ENCODE measurements at regions not wholly inside any gene's neighbourhood (a gene's known extent, or its start where the extent isn't known, plus 50 kb on each side); places are given as distances from the start of the nearest gene placed in this dataset.
A peak's percentile ranks its signal among the peaks of the same experiment; 100 is the strongest.
"Not testable (repeated sequence)": the region's sequence is repeated elsewhere in the genome, so short reads cannot be mapped to it uniquely, and the experiment has no call there.

DNA sequence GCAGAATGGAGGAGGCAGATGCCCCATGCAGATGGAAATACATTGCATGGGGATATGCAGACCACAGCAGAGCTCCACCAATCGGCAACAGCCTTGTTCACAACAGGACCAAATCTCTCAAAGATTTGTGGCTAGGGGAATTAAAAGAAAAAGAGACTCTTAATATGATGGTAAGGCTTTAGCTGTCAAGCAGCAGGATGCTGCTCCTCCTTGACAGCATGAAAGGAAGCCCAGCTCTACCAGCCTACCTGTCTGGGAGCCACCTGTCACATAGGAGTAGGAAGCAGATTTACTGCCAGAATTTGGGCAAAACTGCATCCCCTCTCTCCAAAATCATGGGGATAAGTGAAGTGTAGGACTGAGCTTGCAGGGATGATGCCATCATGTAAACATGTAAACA is 769.6 kb upstream of the ARPP21 start:
- DNase-seq, result no peak

GRCh38 chr3:34872406-34872805 is 766.9 kb upstream of the ARPP21 start:
- no peak for DNase-seq

- no peak for DNase-seq
Measured at GRCh38 chr3:34876997-34877396, 762.3 kb upstream of the ARPP21 start.

GRCh38 chr3:34878488-34878887 is 760.8 kb upstream of the ARPP21 start:
- no peak for DNase-seq

- DNase-seq, result no peak
Measured at GRCh38 chr3:34881026-34881425, 758.3 kb upstream of the ARPP21 start.

DNA sequence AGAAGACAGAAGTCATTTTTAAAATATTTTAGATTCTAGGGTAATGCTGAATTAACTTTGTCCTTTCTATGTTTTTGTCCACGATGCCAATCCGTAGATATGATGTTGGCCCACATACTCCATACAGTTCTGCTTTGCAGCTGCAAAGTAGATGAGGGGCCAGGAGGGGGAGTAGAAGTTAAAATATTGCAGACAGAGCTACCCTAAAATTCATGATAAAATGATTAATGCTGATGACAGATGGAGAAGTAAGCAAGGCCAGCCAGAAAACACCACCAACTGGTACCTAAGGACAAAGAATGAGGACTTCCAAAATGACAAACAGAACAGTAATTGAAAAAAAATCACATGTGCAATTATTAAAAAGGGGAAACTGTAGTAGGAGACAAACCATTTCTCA is 756.6 kb upstream of the ARPP21 start:
- no peak for DNase-seq

- no peak for DNase-seq
Measured at GRCh38 chr3:34884007-34884406, 755.3 kb upstream of the ARPP21 start.

DNA sequence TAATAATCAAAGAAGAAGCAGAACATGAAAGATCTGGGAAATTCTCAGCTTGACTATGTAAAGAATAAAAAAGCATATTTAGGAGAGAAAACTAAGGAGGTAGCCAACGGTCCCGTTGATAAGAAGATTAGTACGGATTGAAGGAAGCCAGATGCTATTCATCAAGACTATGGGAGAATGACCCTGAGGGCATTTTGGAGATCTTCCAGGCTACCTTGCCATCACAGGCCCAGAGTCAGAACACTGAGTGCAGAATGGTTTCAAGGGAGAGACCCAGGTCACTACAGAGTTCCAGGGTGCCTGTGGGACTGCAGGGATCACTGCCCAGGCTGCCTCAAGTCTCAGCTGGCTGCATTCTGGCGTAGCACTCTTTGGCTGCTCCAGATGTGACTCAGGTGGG is 752.9 kb upstream of the ARPP21 start:
- no peak for DNase-seq

DNA sequence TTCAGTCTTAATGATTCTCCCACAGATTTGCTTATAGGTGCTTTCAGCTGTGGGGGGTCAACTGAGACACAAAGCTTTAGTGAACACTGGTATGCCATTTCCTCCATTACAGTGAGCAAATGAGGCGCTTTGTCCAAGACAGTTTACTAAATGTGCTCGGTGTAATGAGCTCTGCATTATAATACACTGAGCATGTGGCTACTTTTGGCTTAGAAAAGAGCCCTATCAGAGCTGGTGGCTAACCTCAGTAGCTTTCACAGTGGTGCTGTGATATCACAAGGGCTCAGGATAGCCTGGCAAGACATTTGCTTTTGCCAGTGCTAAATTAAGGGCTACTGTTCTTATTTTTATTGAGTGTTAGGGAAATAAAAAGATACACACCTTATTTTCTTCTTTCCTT is 749.7 kb upstream of the ARPP21 start:
- DNase-seq, result no peak

DNA sequence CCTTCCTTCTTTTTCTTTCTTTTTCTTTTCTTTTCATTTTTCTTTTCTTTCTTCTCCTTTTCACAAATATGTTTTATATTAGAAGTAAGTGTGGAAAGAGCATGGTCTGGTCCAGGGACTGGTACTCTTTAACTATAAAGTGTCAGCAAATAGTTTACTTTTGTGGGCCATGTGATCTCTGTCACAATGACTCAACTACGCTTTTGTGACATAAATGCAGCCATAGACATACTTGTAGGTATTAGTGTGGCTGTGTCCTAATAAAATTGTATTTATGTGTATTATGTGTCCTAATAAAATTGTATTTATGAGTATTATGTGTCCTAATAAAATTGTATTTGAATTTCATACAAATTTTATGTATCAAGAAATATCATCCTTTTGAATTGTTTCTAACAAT is 749.1 kb upstream of the ARPP21 start:
- DNase-seq, result no peak

GRCh38 chr3:34891941-34892340 is 747.4 kb upstream of the ARPP21 start:
- DNase-seq, result no peak

DNA sequence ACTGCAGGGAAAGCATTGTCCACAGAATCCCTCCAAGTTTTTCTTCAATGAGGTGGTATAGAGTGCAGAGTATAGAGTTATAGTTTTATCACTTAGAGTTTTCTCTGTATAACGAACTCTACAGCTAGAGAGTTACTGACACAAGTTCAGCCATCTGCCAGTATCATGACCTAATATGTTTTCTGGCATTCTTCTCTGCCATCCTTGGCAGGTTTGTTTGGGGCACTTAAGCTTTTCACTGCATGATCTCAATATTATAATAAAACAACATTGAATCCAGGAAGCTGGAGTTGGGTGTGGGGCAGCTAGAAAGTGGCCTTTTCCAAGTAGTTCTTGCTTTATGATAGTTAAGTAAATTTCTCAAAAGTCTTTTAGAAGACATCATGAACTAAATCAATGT is 743.5 kb upstream of the ARPP21 start:
- DNase-seq, result no peak

- not testable (repeated sequence) for DNase-seq
Measured at GRCh38 chr3:34909679-34910078, 729.6 kb upstream of the ARPP21 start.

- DNase-seq, result no peak
Measured at GRCh38 chr3:34919025-34919424, 720.3 kb upstream of the ARPP21 start.

GRCh38 chr3:34920806-34921205 is 718.5 kb upstream of the ARPP21 start:
- no peak for DNase-seq

- DNase-seq, result no peak
Measured at GRCh38 chr3:34924961-34925360, 714.4 kb upstream of the ARPP21 start.

- no peak for DNase-seq
Measured at GRCh38 chr3:34925851-34926250, 713.5 kb upstream of the ARPP21 start.

DNA sequence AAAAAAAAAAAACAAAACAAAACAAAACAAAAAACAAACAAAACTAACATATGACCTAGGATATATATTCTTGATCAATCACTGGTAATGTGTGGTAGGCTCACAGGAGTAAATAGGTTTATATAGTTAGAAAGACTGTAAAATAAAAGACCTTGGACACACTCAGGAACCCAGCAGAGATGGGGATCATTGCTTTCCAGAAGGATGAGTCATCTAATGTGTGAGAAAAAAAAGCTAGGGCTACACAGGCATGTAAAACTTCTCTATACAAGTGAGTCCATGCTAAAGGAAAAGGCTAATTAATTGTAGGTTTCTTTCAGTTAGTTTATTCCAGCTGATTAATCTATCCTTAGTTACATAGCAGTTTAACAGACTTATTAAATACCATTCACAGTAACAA is 710.3 kb upstream of the ARPP21 start:
- no peak for DNase-seq

- no peak for DNase-seq
Measured at GRCh38 chr3:34934660-34935059, 704.7 kb upstream of the ARPP21 start.

DNA sequence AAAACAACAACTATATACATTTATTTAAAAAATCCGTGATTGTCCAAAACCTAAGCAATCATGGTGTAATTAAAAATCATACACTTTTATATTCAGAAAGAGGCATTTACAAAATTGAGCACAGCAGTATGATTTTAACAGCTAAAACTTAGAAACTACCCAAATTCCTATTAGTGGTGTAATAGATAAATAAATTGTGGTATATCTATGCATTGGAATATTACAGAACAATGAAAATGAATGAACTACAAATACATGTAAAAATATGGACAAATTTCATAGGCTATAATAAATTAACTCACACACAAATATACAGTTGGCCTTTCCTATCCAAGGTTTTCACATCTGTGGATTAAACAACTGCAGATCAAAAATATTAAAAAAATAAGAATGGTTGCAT is 700.5 kb upstream of the ARPP21 start:
- no peak for DNase-seq

GRCh38 chr3:34942256-34942655 is 697.1 kb upstream of the ARPP21 start:
- no peak for DNase-seq

DNA sequence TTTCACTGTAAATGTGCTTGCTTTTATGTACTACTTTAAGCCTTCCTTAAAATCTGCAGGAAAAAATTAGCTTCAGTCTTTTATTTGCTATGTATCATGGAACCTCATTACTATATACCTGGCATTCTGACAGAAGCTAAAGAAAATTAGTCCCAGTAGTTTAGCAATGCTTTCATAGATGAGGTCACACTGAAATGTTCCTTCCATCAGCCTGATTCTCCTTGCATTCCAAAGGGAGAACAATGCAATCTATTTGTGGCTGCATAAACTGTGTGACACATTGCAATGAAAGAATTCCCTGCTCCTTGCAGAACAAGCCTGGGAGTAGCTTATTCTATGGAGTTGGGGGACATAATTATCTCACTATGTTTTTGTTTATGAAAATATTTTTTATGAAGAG is 691.5 kb upstream of the ARPP21 start:
- peak; percentile 15 to 28 for DNase-seq

DNA sequence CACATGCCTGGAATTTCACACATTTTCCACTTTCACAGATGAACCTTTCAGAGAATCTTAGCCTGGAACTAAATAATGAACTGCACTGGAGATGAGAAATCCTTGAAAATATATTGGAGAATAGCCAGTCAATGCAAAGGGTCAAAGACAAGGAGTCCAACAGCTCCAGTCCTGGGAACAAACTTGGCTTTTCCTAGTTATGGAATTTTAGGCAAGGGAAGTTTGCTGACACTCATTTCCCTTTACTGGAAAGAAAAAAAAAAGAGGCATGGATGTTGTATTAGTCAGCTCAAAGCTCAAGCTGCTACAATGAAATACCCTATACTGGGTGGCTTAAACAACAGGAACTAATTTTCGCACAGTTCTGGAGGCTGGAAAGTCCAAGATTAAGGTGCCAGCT is 690.8 kb upstream of the ARPP21 start:
- DNase-seq, result no peak

DNA sequence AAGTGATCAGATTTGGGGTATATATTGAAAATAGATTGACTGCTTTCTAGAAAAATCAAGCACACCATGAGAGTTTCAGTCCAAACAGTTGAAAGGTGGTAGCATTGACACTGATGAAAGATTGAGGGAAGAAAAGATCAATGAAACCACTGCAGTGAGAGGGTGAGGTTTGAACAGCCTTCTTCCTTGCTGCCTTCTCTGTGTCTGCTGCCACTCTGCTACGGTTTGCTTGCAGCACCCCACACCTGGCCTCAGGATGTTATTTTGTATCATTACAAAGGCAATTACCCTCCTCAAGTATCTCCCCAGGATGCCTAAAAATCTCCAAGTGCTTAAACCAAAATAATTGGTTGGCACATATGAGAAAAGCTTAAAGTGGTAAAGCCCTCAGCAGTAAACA is 683.6 kb upstream of the ARPP21 start:
- no peak for DNase-seq

- no peak for DNase-seq
Measured at GRCh38 chr3:34956511-34956910, 682.8 kb upstream of the ARPP21 start.

All from right lung (tissue), 2 donors.